Liver (tissue), 3 donors: ENCODE measurements at regions not wholly inside any gene's neighbourhood (a gene's known extent, or its start where the extent isn't known, plus 50 kb on each side); places are given as distances from the start of the nearest gene placed in this dataset.

Experiments
- CTCF ChIP-seq: fragments of 150-350 bp; IDR thresholded peaks from 2 replicates; pipeline ENCODE4 v1.5.1; 2017; ENCODE audit warnings: improper control_type of control experiment, low read depth, low read length; ENCODE audit not compliant: missing input control
- EGR1 ChIP-seq, 2 donors: IDR thresholded peaks; 2 replicates each; pipeline ENCODE4 v1.6.1; 2016 to 2018; ENCODE audit warnings: antibody characterized with exemption in 2 of 2, low read depth in 2 of 2
- GABPA ChIP-seq, 2 donors: IDR thresholded peaks in 1 of 2; conservative IDR thresholded peaks in 1 of 2; 2 replicates each; pipeline ENCODE4 v1.6.1; 2016; ENCODE audit warnings: antibody characterized with exemption in 2 of 2, mild to moderate bottlenecking in 1 of 2, moderate library complexity in 1 of 2
- JUND ChIP-seq, 2 donors: IDR thresholded peaks; 2 replicates each; pipeline ENCODE4 v1.6.1; 2016; ENCODE audit warnings: antibody characterized with exemption in 2 of 2
- MAX ChIP-seq: IDR thresholded peaks from 2 replicates; pipeline ENCODE4 v1.6.1; 2016; ENCODE audit warnings: antibody characterized with exemption
- RAD21 ChIP-seq, 2 donors: IDR thresholded peaks; 2 replicates each; pipeline ENCODE4 v1.6.1; 2016; ENCODE audit warnings: antibody characterized with exemption in 2 of 2, mild to moderate bottlenecking in 2 of 2
- SP1 ChIP-seq: IDR thresholded peaks from 2 replicates; pipeline ENCODE4 v1.6.1; 2018; ENCODE audit warnings: antibody characterized with exemption, mild to moderate bottlenecking
- TAF1 ChIP-seq: conservative IDR thresholded peaks from 2 replicates; pipeline ENCODE4 v1.6.1; 2016; ENCODE audit warnings: antibody characterized with exemption, mild to moderate bottlenecking
- ZBTB33 ChIP-seq: IDR thresholded peaks from 2 replicates; pipeline ENCODE4 v1.6.1; 2016; ENCODE audit warnings: antibody characterized with exemption
- TF ChIP-seq, protein P1 (sequence below): IDR thresholded peaks from 2 replicates; pipeline ENCODE4 v1.6.1; 2016; ENCODE audit warnings: antibody characterized with exemption
- donor health status: healthy.
- donor health status: healthy.

- TF ChIP-seq JUND (IDR thresholded peaks at IDR 0.05) (no peak), CTCF (no peak), MAX (no peak), EGR1 (IDR thresholded peaks at IDR 0.05; ENCODE audit: low read depth in 2 of 2) (no peak), TAF1 (no peak), SP1 (no peak), RAD21 (IDR thresholded peaks at IDR 0.05) (no peak), GABPA (IDR thresholded peaks at IDR 0.05 in 1 of 2, conservative IDR thresholded peaks at IDR 0.05 in 1 of 2) (no peak), ZBTB33 (no peak)
- TF ChIP-seq, protein P1, sequence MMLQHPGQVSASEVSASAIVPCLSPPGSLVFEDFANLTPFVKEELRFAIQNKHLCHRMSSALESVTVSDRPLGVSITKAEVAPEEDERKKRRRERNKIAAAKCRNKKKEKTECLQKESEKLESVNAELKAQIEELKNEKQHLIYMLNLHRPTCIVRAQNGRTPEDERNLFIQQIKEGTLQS = no peak
Observed at GRCh38 chr2:134146161-134146560, 107.7 kb upstream of the MGAT5 start.
